Head of caudate nucleus (tissue), 42 donors: ENCODE measurements at regions not wholly inside any gene's neighbourhood (a gene's known extent, or its start where the extent isn't known, plus 50 kb on each side); places are given as distances from the start of the nearest gene placed in this dataset.
"Not testable (repeated sequence)": the region's sequence is repeated elsewhere in the genome, so short reads cannot be mapped to it uniquely, and the experiment has no call there.

Experiments used
- DNase-seq, 42 donors: peaks; one replicate each; pipeline versions ENCODE4 v3.0.0 to v3.0.0-alpha.2; 2020 to 2021; ENCODE audit warnings: mixed read lengths in 7 of 42
- intact Hi-C: fragments of 100-400 bp; cut with DNase I; formaldehyde crosslinking; loops from one replicate; pipeline ENCODE4 v1.15.0; 2022

GRCh38 chr2:198615972-198616371 is 811.6 kb downstream of the PLCL1 start:
- DNase-seq = no peak
- intact Hi-C loops = no loop called here

GRCh38 chr2:198611201-198611600 is 806.8 kb downstream of the PLCL1 start:
- DNase-seq = no peak
- intact Hi-C loops = no loop called here

DNA sequence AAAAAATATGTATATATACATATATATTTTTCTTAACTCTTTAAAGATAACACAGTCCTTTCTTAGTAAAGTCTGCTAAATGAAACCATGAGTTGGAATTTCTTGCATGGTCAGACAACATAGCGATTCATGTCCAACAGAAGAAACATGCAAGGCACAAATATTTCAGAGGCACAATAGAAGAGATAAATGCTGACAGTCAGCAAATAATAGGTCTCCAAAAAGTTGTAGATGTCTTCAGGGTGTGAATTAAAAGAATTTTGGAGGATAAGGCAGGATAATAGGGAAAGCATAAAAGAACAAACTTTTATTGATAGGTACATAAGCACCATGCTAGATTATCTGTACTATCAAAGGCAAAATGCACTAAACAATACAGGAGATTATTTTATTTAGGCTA is 800.2 kb downstream of the PLCL1 start:
- intact Hi-C loops = no loop called here
- no peak for DNase-seq

GRCh38 chr2:198602986-198603385 is 798.6 kb downstream of the PLCL1 start:
- DNase-seq, intact Hi-C loops: not testable (repeated sequence)

- intact Hi-C loops = no loop called here
- no peak for DNase-seq
These were observed 793.3 kb downstream of the PLCL1 start for GRCh38 chr2:198597648-198598047.

- DNase-seq = no peak
- intact Hi-C loops = no loop called here
These were observed 792.6 kb downstream of the PLCL1 start for GRCh38 chr2:198596985-198597384.

DNA sequence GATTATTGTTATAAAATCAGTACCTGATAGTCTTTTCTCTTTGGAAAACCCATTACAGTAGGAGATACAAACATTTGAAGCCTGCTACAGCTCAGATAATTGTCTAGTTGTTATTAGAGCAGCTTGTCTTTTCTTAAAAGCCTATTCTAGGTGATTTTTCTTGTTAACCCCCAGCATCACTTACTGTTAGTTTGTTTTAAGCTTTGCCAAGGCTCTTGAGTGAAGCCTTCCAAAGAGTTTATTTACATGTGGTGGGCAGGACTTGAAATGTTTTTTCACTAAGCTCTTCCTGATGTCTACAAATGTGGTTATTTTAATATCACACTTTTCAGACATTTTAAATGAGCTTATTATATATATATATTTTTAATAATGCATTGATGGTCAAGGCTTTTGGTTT is 791.3 kb downstream of the PLCL1 start:
- intact Hi-C loops = no loop called here
- no peak for DNase-seq

DNA sequence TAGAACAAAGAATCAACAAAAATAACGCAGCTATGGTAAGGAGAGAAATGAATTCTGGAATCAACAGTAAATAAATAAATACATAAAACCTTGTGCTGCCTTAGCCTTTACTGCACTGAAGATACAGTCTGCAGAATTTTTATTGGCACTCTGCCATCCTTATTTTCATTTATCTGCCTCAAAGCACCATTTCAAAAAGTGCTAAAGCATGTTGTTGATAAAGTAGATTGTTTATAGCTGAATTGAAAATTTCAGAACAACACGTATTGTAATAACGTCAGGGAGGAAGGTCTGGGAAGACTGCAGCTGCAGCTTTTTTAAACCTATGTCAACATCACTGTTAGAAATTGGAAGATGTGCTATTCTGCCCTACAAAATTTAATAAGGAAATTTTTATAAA is 787.2 kb downstream of the PLCL1 start:
- DNase-seq = no peak
- intact Hi-C loops = no loop called here

GRCh38 chr2:198587741-198588140 is 783.3 kb downstream of the PLCL1 start:
- no peak for DNase-seq
- intact Hi-C loops = no loop called here

GRCh38 chr2:198587240-198587639 is 782.8 kb downstream of the PLCL1 start:
- intact Hi-C loops = no loop called here
- DNase-seq = no peak

GRCh38 chr2:198571393-198571792 is 767.0 kb downstream of the PLCL1 start:
- intact Hi-C loops = no loop called here
- DNase-seq = no peak

- intact Hi-C loops = no loop called here
- DNase-seq = no peak
These were observed 753.8 kb downstream of the PLCL1 start for GRCh38 chr2:198558176-198558575.

GRCh38 chr2:198546122-198546521 is 741.7 kb downstream of the PLCL1 start:
- intact Hi-C loops = no loop called here
- no peak for DNase-seq

GRCh38 chr2:198545411-198545810 is 741.0 kb downstream of the PLCL1 start:
- intact Hi-C loops = no loop called here

GRCh38 chr2:198544461-198544860 is 740.1 kb downstream of the PLCL1 start:
- no peak for DNase-seq
- intact Hi-C loops = no loop called here

More at GRCh38 chr2:198545411-198545810, 741.0 kb downstream of the PLCL1 start:
- DNase-seq = no peak

- DNase-seq = no peak
These were observed 730.4 kb downstream of the PLCL1 start for GRCh38 chr2:198534756-198535155.

DNA sequence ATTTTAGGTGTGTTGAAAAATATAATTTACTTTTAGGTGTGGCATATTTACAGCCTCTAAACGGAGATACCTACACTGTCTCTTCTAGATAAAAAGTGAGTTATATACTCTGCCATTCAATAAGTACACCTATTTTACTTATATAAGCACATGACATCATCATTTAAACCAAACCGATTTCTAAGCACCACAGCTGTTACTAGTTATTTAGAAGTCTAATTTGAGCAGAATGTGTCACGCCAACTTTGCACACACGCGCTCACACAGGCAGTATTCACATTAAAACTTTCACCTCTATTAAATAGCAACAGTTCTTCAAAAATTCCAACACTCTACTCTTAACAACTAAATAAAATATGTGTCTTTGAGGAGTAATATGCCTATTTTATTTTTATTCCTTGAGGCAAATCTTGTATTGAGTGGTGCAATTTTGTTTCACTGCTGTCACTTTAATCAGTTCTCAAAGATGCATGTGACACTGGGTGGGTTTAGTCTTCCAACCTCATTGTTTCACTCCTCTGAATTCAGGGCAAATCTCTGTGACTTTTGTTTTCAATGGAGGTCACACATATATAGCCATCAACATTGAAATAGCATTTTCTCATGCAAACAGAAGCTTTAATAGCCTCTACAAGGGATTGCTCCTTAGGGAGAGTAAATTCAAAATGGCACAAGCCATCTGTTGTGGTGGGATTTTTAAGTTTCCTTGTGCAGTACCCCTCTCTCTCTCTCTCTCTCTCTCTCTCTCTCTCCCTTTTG is 721.0 kb downstream of the PLCL1 start:
- no peak for DNase-seq
- intact Hi-C loops = no loop called here

More at GRCh38 chr2:198534756-198535155, 730.4 kb downstream of the PLCL1 start:
- intact Hi-C loops = no loop called here

DNA sequence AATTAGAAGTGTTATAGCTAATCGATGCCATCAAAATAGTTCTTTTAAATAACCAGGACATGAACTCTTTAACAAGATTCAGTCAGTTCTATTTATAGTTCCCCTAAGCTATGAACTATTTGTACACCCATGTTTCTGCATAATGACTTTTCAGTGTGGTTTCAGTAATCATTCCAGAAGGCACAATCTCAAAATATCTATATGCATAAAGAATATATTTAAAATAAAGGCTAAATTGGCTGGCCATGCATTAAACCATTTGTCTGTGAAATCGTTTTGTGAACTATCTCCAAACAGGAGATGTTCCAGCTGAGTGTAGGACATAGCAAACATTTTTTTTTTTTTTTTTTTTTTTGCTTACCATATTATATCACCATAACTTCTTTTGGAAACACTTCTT is 719.3 kb downstream of the PLCL1 start:
- intact Hi-C loops = no loop called here
- no peak for DNase-seq

- intact Hi-C loops = no loop called here
- no peak for DNase-seq
These were observed 714.5 kb downstream of the PLCL1 start for GRCh38 chr2:198518935-198519334.

- intact Hi-C loops = no loop called here
These were observed 713.6 kb downstream of the PLCL1 start for GRCh38 chr2:198517976-198518375.

GRCh38 chr2:198508610-198509009 is 704.2 kb downstream of the PLCL1 start:
- intact Hi-C loops, DNase-seq: not testable (repeated sequence)

More at GRCh38 chr2:198517976-198518375, 713.6 kb downstream of the PLCL1 start:
- DNase-seq = no peak
